Stimulated activated CD8-positive, alpha-beta memory T cell treated with anti-CD3 and anti-CD28 coated beads, Interleukin-7, amount 100 ng/mL, for 4 hours (primary cell): ENCODE measurements at regions not wholly inside any gene's neighbourhood (a gene's known extent, or its start where the extent isn't known, plus 50 kb on each side); places are given as distances from the start of the nearest gene placed in this dataset.
"Not testable (repeated sequence)": the region's sequence is repeated elsewhere in the genome, so short reads cannot be mapped to it uniquely, and the experiment has no call there.

Experiments used
- DNase-seq, 2 donors: peaks; one replicate each; pipeline ENCODE4 v3.0.0-alpha.2; 2020; ENCODE audit warnings: low read depth in 2 of 2

DNA sequence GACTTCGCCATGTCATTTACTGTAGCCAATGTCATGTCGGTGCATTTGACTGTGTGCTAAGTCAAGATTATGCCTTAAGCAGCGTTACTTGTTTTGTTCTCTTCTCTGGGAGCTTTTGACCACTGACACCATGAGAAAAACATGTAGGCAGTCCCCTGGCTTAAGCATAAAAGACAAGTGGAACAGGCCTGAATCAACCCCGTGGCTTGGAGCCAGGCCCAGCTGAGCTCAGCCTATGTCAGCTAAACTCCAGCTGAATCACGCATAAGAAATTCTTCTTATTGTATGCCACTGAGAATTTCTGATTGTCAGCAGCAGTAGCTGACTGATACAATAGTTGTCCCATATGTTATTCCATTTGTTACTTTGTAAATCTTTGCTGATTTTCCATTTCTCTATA lies 261.9 kb downstream of the CBLL2 start:
- DNase-seq = no peak

DNA sequence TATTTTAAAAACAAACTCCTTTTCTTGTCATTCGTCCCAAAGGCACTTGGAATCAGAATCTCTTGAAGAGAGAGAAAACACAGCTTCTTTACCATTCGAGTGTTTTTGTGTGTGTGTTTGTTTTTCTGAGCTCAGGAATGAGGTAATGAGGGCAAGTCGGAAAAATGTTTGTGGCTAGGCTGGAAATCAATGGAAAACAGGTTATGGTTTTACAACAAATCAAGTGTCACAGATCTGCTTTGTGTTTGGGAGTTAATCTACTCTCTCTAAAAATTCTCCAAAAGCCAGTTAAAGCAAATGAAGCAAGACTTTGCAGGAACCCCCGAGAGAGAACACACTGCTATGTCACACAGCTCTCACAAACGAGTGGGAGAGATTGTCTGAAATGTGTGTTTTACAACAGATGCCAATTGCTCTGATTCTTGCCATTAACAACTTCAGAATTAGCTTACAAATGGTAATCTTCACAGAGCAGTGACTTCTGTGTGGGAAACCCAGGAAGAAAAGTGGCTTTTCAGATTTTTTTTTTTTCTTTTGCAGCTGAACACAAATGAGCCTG lies 264.1 kb downstream of the CBLL2 start:
- DNase-seq = no peak

DNA sequence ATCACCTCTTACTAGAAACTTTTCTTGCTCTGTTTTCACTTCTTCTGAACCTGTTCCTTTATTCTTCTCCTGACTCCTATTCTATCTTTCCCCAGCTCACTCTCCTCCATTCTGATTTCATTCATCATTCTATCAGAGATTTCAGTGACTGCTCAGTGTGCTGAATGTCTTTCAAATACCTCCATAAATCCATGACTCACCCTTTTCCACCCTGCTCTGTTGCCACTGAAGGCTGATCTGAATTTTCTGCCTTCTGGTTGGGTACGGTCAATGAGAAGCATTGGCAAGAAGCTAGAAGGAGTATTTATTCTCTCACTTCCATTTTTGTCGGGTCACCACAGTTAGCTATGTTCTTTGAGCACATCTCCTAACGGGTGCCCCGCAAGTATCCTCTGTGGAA lies 265.9 kb downstream of the CBLL2 start:
- DNase-seq = no peak

DNA sequence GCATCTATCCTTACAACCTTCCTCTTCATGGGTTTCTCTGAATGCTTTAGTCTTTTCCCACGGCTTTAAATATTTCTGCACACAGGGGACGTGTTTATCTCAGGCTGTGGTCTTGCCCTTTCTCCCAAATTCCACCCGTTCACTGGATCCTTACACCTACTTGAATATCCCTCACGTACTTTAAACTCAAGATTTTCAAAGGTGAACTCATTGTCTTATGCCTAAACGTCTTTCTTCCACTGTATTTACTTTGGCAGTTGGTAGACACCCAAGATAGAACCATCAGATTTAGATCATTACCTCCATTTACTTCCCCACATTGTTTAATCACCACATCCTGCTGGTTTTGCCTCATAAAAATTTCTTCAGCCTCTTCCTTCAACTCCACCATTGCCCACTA lies 269.2 kb downstream of the CBLL2 start:
- no peak for DNase-seq

DNA sequence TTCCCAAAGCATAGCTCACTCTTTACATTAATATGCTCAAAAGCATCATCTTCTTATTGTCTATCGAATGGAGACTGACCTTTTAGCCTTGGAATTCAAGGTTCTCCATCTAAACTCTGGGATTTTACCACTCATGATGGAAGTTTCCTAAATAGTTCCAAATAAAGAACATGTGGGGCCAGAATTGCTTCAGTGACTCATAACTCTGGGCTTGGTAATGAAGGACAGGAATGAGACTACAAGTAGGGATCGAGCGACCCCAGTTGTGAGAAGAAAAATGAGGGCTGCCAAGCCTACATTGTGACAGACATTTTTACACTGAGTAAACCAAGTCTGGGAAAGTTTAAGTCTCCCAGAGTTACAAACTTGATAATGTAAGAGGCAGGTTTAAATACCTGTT lies 269.9 kb downstream of the CBLL2 start:
- DNase-seq = no peak

DNA sequence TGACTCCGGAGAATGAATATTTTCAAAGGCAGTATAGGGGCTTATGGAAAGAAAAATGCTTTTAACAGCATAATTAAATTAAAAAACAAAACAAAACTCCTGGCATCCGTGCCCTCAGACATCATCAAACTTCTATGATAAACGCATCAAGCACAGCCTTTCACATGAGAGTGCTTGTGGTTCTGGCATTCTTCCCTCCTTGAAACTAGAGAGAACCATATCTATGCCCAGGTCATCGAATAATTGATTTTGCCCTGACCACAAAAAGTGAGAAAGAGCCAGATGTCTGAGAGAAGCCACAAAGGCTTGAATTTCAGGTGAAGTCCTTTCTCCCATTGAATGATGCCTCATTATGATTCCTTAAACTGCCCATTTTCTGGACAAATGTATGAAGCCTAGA lies 286.8 kb downstream of the CBLL2 start:
- no peak for DNase-seq

DNA sequence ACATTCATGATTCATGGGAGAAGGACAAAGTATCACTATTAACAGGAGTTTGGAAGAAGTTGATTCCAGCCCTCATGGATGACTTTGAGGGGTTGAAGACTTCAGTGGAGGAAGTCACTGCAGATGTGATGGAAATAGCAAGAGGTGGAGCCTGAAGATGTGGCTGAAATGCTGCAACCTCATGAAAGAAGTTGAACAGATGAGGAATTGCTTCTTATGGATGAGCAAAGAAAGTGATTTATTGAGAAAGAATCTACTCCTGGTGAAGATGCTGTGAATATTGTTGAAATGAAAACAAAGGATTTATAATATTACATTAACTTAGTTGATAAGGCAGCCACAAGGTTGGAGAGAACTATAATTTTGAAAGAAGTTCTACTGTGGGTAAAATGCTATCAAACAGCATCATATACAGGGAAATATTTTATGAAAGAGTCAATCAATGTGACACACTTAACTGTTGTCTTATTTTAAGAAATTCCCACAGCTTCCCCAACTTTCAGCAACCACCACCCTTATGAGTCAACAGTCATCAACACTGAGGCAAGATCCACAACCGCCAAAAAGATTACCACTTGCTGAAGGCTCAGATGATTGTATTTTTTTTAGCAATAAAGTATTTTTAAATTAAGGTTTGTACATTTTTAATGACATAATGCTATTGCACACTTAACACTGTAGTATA lies 302.6 kb downstream of the CBLL2 start:
- DNase-seq = no peak

DNA sequence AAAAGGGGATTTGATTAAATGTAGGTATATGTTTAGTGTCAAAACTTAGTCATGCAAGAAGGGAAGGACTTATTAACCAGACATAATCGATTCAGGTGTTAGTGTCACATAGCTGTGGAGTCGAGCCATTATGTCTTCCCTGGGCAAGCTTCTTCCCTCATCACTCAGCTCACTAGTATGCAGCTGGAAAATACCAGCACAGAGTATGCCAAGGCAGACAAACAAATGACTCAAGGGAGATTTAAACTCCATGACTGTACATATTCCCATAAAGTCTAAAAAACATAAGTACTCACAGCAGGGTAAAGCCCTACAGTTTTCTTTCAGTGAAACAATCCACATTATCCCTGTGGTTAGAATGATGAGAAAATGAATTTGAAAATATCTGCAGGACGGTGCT lies 304.5 kb downstream of the CBLL2 start:
- no peak for DNase-seq

DNA sequence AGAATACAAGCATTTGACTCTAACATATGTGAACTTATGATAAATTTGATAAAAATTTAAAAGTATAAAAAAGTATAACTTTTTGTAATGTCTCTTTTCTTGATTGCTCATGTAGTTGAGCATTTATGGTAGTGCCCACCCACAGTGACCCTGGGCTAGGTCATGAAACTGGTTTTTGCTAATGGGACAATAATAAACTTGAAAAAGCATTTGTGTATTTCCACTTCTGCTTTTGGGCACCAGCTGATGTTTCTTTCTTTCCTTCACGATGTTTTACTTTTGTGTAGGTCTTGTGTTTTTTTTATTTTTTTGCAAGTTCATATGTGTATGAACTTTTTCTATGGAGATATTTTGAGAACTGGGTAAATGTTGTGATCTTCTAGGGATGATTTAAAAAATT lies 313.1 kb downstream of the CBLL2 start:
- no peak for DNase-seq

DNA sequence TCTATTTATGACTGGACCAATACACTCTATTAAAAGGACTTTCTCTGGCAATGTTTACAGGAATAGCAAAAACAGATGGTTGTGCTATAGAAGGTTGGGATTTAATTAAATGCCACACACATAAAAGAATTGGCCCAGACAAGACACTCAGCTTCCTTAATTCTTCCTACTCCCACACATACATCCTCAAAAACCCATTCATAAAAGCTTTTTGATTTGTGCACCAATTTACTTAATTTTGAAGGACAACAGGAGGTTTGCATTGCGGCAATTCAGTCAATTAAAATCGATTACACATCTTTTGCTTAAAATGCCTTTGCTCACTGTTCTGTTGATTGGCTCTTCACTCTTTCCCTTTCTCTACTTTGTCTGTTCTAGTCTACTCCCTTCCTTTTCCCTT lies 317.1 kb downstream of the CBLL2 start:
- no peak for DNase-seq

DNA sequence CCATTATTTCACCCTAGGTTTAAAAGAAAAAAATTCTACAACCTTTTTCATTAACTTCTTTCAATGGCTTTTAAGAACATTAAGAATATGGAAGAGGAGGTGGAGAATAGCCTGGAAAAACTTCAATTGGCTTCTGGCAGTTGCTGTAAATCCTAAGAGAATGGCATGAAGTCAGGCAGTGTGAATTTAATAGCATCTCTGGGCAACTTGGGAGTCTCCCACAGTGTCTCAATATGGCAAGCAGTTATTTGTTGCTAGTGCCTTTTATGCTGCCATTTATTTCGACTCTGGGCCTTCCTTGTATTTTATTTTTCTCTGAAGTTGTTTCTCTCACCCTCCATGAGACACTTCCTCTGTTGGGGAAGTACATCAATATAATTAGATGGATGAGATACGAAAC lies 322.1 kb downstream of the CBLL2 start:
- no peak for DNase-seq

DNA sequence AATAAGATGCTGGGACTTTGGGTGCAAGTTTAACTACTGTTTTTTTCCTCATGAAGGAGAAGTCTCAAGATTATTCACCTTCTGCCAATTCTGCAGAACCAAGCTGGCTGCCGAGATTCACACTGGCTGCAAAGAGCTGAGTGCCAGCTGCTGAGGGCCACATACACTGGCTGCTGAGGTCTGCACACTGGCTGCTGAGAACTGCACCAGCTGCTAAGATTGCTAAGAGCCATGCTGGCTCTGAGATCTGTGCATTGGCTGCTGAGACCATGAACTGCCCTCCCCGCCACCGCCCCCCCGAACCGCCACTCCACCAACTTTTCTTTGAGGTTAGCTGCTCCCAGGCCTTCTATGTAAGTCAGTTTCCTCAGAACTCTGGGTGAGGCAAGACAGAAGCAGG lies 330.3 kb downstream of the CBLL2 start:
- no peak for DNase-seq

DNA sequence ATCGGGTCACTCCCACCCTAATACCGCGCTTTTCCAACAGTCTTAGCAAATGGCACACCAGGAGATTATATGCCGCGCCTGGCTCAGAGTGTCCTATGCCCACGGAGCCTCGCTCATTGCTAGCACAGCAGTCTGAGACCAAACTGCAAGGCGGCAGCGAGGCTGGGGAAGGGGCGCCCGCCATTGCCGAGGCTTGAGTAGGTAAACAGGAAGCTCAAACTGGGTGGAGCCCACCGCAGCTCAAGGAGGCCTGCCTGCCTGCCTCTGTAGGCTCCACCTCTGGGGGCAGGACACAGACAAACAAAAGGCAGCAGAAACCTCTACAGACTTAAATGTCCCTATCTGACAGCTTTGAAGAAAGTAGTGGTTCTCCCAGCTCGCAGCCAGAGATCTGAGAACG lies 336.7 kb downstream of the CBLL2 start:
- not testable (repeated sequence) for DNase-seq

DNA sequence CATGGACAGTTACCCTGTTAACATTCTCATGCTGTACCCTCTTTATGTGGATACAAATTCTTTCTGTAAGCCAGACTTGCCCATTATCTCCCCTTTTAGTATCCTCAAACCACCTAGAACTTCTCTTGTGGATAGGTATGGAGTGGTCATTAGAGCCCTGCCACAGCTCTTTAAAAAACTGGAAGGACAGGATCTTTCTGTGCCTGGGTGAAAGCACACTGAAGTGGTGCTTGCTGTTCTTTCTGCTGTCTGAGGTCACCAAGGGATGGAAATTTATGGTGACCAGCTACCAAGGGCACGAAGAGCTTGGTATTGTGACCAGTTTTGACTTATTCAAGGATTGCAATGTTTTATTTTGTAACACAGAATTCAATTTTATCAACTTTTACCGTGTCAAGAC lies 344.2 kb downstream of the CBLL2 start:
- no peak for DNase-seq

DNA sequence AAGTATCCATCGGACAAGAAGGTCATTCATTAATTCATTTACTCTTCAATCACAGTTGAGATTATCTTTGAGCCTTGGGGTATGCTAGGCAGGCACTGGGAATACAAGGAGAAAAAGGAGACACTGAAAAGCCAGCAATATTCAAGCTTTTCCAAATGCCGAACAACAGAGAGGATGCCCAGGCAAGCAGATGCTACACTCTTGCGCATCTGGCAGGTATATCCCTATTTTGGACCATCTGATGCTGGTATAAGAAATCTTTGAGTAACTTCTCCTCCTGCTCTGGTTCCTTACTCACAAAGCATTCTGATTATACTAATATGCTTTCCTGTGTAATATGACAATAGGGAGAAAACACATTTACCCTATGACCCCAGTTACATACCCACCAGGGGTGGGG lies 354.9 kb downstream of the CBLL2 start:
- DNase-seq = no peak

DNA sequence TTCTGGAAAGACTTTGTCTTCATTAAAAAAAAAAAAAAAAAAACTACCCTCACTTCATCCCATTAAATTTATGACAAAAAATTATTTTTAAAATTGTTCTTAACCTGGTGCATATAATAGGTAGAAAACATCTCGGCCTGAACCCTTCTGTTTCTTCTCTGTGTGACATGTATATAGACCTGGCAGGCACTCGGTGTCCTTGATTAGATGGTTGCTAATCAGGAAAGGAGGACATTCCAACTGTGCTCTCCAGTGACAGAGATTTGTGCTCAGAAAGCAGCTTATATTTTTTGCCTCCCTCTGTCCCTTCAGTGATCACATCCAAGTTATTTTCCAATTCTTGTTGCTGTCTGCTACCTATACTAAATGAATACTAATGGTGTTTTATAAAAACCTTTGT lies 355.6 kb downstream of the CBLL2 start:
- DNase-seq = no peak

DNA sequence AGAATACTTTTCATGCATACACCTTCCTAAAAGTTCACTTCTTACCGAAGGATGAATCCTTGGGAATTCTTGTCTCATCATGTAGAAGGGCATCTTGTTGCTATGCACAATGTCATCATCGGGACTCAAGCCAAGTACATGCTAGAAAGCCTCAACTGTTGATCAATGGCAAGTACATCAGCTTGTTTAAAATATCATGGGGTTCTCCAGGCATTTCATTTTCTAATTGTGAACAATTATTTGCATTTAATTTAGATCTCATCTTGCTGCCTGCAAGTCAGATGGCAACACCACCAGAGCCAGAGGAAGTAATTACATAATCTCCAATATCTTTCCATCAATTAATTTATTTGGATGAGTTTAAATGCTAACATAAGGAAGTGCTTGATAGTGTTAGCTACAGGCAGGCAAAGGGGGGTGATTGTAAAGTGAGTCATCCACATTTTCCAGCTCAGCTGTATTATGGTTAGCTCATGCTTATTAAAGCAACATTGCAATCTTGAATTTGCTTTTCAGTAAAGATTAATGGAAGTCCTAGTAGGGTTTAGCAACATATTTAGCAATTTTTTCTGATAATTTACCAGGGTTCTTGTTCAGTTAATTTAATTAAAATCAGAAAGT lies 356.5 kb downstream of the CBLL2 start:
- DNase-seq = no peak

DNA sequence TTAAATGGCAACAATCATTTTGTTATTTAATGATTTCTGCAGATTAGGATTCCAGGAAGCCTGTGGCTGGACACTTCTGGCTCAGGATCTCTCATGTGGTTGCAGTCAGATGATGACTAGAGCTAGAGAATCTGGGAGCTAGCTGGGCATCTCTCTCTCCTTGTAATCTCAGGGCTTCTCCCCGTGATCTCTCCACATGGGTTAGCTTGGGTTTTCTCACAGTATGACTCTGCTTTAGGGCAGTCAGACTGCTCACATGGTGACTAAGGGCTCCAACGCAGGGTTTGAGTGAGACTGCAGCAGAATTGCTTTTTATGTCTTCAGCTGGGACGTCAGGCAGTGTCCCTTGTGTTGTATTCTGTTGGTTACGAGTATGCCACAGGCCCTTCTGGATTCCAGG lies 361.4 kb downstream of the CBLL2 start:
- DNase-seq = no peak

DNA sequence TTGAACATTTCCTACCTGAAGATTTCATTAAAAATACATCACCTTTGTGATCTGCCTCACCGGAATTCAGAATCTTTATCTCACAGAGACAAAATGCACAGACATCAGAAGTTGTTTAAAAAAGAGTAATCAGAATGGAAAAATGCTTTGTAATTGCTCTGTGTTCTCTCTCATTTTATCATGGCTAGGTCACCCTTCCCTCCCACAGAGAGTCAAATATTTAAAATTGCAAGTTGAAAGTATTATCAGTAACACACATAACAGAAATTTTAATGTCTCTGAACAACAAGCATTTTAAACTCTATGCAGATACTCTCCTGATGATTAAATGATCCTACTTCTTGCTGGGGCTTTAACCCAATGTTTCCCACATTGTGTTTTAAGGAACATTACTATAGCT lies 362.0 kb downstream of the CBLL2 start:
- DNase-seq = no peak

DNA sequence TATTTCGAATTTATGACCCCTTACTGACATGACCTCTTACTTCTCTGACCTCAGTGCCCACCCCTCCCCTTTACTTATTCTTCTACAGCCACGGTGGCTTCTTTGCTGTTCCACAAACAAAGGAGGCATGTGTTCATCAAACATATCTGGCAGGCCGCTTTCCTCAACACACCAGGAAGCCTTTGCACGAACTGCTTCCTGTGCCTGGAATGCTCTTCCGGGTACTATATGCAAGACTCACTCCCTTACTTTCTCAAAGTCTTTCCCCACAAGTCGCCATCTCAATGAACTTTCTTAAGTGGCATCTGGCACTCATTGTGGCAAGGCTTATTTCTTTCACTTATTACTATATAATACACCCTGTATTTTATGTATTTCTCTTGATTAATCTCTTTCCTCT lies 351.5 kb upstream of the DDX53 start:
- no peak for DNase-seq

DNA sequence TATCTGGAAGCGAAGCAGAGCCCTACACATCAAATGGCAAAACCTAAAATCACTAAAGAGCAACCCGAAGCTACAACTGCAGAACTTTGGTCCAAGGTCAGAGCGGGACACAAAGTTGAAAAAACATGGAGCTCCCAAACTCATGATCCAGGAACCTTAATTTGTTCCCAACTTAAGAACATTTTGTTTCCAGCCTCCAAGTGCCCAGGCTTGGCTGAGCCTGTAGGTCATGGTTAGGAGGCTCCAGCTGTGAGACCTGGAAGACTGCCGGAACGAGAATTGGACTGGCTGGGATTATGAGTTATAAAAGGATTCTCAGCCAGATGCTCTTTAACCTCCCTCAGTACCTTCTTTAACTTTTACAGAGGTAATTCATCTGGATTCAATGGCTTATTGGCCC lies 349.1 kb upstream of the DDX53 start:
- DNase-seq = no peak

DNA sequence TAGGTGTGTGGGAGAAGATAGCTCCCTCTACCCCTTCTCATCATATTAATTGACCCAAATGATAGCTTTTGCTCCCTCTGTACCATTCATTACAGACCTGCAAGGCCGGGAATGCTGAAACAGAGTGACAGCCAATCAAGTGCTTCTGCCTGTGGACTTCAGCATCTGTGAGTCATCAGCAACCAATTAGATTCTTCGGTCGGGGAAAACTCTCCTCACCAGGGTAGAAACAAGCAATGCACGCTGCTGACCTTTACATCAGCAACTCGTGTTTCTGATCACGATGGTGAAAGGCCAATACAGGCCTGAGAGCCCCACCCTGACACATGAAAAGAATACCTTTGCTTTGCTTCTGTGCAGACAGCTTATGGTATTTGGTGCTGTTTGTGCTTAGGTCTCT lies 347.2 kb upstream of the DDX53 start:
- DNase-seq = no peak

DNA sequence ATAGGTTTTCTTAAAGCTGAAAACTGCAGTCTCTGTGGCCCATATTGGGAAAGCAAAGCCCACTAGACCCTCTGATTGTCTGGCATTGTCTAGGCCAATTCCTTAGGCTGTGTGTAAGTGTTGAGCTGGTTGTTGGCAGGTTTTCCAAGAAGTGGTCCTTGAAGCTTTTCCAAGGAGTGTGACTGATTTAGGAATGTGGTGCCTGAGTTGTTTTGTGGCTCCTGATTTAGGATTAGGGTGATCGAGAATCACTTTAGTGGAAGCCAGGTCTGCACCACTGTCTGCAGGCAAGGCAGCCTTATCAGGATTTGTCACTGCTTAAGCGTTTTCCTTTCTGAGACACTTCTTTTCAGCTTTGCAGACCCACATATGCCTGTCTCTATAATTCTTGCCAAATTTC lies 339.0 kb upstream of the DDX53 start:
- no peak for DNase-seq

DNA sequence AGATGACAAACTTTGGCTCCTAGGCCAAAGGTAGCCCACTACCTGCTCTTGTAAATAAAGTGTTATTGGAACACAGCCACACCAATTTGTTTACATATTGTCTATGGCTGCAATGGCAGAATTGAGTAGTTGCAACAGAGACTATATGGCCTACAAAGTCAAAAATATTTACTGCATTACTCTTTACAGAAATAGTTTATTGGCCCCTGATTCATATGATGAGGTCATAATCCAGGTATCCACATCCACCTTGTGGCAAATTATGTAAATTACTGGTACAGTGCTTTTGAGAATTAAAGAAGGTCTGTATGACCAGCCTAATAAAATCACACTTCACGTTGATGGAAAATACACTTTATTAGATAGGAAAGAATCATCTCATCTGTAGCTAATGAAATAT lies 337.0 kb upstream of the DDX53 start:
- no peak for DNase-seq
